ENCODE measurements at regions not wholly inside any gene's neighbourhood (a gene's known extent, or its start where the extent isn't known, plus 50 kb on each side); places are given as distances from the start of the nearest gene placed in this dataset.
"Not testable (repeated sequence)": the region's sequence is repeated elsewhere in the genome, so short reads cannot be mapped to it uniquely, and the experiment has no call there.

- not testable (repeated sequence) for H3K27ac Mint-ChIP-seq (ENCODE audit: unreplicated experiment)
Observed at GRCh38 chr15:20247137-20247536, 294.5 kb downstream of the GOLGA6L6 start.

GRCh38 chr15:20246624-20247023, 295.0 kb downstream of the GOLGA6L6 start:
- not testable (repeated sequence) for H3K79me2 ChIP-seq (ENCODE audit: insufficient read depth, low read length); H3K36me3 Mint-ChIP-seq (ENCODE audit: low read depth, unreplicated experiment); H3K27me3 Mint-ChIP-seq (ENCODE audit: low read depth, unreplicated experiment)

More at GRCh38 chr15:20247137-20247536, 294.5 kb downstream of the GOLGA6L6 start:
- FAIRE-seq; H3K27ac ChIP-seq (ENCODE audit: low read depth, low read length); H3K4me3 ChIP-seq (ENCODE audit: insufficient read depth, low read depth, low read length); H3K4me2 ChIP-seq (ENCODE audit: low read length); DNase-seq (ENCODE audit: low read depth); H3K36me3 ChIP-seq (ENCODE audit: insufficient read depth, low read length); H3K4me1 Mint-ChIP-seq (ENCODE audit: low read depth, unreplicated experiment); H2AFZ ChIP-seq (ENCODE audit: low read depth, low read length); H4K20me1 ChIP-seq (ENCODE audit: insufficient read depth, low read length); H3K27me3 Mint-ChIP-seq (ENCODE audit: low read depth, unreplicated experiment); H3K9ac ChIP-seq (ENCODE audit: low read length); H3K27me3 ChIP-seq (ENCODE audit: insufficient read depth, low read length); H3K36me3 Mint-ChIP-seq (ENCODE audit: low read depth, unreplicated experiment); H3K79me2 ChIP-seq (ENCODE audit: insufficient read depth, low read length); H3K4me3 Mint-ChIP-seq (ENCODE audit: unreplicated experiment); H3K4me1 ChIP-seq (ENCODE audit: insufficient read depth, low read length): not testable (repeated sequence)
- H3K9me3 Mint-ChIP-seq (ENCODE audit: unreplicated experiment), result peaks cover 17% of the 10 kb centered on the region
- H3K9me3 ChIP-seq (ENCODE audit: insufficient read depth, low read depth, low read length), result peaks cover 18% of the 10 kb centered on the region

GRCh38 chr15:20245856-20246255, 295.7 kb downstream of the GOLGA6L6 start:
- not testable (repeated sequence) for H3K4me2 ChIP-seq (ENCODE audit: low read length); H3K36me3 ChIP-seq (ENCODE audit: insufficient read depth, low read length); H3K9ac ChIP-seq (ENCODE audit: low read length); H3K36me3 Mint-ChIP-seq (ENCODE audit: low read depth, unreplicated experiment); H3K4me3 ChIP-seq (ENCODE audit: insufficient read depth, low read depth, low read length); H3K4me1 Mint-ChIP-seq (ENCODE audit: low read depth, unreplicated experiment); H2AFZ ChIP-seq (ENCODE audit: low read depth, low read length); H3K4me3 Mint-ChIP-seq (ENCODE audit: unreplicated experiment); H3K27me3 ChIP-seq (ENCODE audit: insufficient read depth, low read length); DNase-seq (ENCODE audit: low read depth); H3K79me2 ChIP-seq (ENCODE audit: insufficient read depth, low read length); H3K27me3 Mint-ChIP-seq (ENCODE audit: low read depth, unreplicated experiment); H3K27ac Mint-ChIP-seq (ENCODE audit: unreplicated experiment); H3K27ac ChIP-seq (ENCODE audit: low read depth, low read length); H3K4me1 ChIP-seq (ENCODE audit: insufficient read depth, low read length); FAIRE-seq; H4K20me1 ChIP-seq (ENCODE audit: insufficient read depth, low read length)
- H3K9me3 ChIP-seq (ENCODE audit: insufficient read depth, low read depth, low read length), result peaks cover 19% of the 10 kb centered on the region
- H3K9me3 Mint-ChIP-seq (ENCODE audit: unreplicated experiment), result peaks cover 16% of the 10 kb centered on the region

More at GRCh38 chr15:20246624-20247023, 295.0 kb downstream of the GOLGA6L6 start:
- not testable (repeated sequence) for H3K4me1 ChIP-seq (ENCODE audit: insufficient read depth, low read length); H3K36me3 ChIP-seq (ENCODE audit: insufficient read depth, low read length); H3K4me3 Mint-ChIP-seq (ENCODE audit: unreplicated experiment); DNase-seq (ENCODE audit: low read depth); H4K20me1 ChIP-seq (ENCODE audit: insufficient read depth, low read length); H3K4me2 ChIP-seq (ENCODE audit: low read length); H2AFZ ChIP-seq (ENCODE audit: low read depth, low read length); H3K27ac Mint-ChIP-seq (ENCODE audit: unreplicated experiment); FAIRE-seq; H3K9ac ChIP-seq (ENCODE audit: low read length); H3K27me3 ChIP-seq (ENCODE audit: insufficient read depth, low read length); H3K4me3 ChIP-seq (ENCODE audit: insufficient read depth, low read depth, low read length); H3K27ac ChIP-seq (ENCODE audit: low read depth, low read length); H3K4me1 Mint-ChIP-seq (ENCODE audit: low read depth, unreplicated experiment)
- H3K9me3 ChIP-seq (ENCODE audit: insufficient read depth, low read depth, low read length), result peaks cover 22% of the 10 kb centered on the region
- peaks cover 17% of the 10 kb centered on the region for H3K9me3 Mint-ChIP-seq (ENCODE audit: unreplicated experiment)

GRCh38 chr15:20244792-20245191, 296.8 kb downstream of the GOLGA6L6 start:
- H3K27me3 Mint-ChIP-seq (ENCODE audit: low read depth, unreplicated experiment); H3K4me2 ChIP-seq (ENCODE audit: low read length); H3K27ac ChIP-seq (ENCODE audit: low read depth, low read length); H3K36me3 Mint-ChIP-seq (ENCODE audit: low read depth, unreplicated experiment); H3K4me1 Mint-ChIP-seq (ENCODE audit: low read depth, unreplicated experiment); H3K4me3 Mint-ChIP-seq (ENCODE audit: unreplicated experiment); H2AFZ ChIP-seq (ENCODE audit: low read depth, low read length); H3K36me3 ChIP-seq (ENCODE audit: insufficient read depth, low read length); H3K27ac Mint-ChIP-seq (ENCODE audit: unreplicated experiment); H3K27me3 ChIP-seq (ENCODE audit: insufficient read depth, low read length); H3K79me2 ChIP-seq (ENCODE audit: insufficient read depth, low read length); H3K4me1 ChIP-seq (ENCODE audit: insufficient read depth, low read length); H4K20me1 ChIP-seq (ENCODE audit: insufficient read depth, low read length); H3K4me3 ChIP-seq (ENCODE audit: insufficient read depth, low read depth, low read length); FAIRE-seq; H3K9ac ChIP-seq (ENCODE audit: low read length); DNase-seq (ENCODE audit: low read depth): not testable (repeated sequence)
- H3K9me3 Mint-ChIP-seq (ENCODE audit: unreplicated experiment), result peaks cover 14% of the 10 kb centered on the region
- H3K9me3 ChIP-seq (ENCODE audit: insufficient read depth, low read depth, low read length), result peaks cover 25% of the 10 kb centered on the region

- not testable (repeated sequence) for H3K9ac ChIP-seq (ENCODE audit: low read length); H3K4me3 ChIP-seq (ENCODE audit: insufficient read depth, low read depth, low read length); H2AFZ ChIP-seq (ENCODE audit: low read depth, low read length); H3K4me2 ChIP-seq (ENCODE audit: low read length); H3K27me3 Mint-ChIP-seq (ENCODE audit: low read depth, unreplicated experiment); H3K27ac Mint-ChIP-seq (ENCODE audit: unreplicated experiment); H3K27me3 ChIP-seq (ENCODE audit: insufficient read depth, low read length); FAIRE-seq; H3K4me1 ChIP-seq (ENCODE audit: insufficient read depth, low read length); H3K9me3 Mint-ChIP-seq (ENCODE audit: unreplicated experiment); H4K20me1 ChIP-seq (ENCODE audit: insufficient read depth, low read length); H3K79me2 ChIP-seq (ENCODE audit: insufficient read depth, low read length); H3K4me1 Mint-ChIP-seq (ENCODE audit: low read depth, unreplicated experiment); DNase-seq (ENCODE audit: low read depth); H3K27ac ChIP-seq (ENCODE audit: low read depth, low read length); H3K36me3 ChIP-seq (ENCODE audit: insufficient read depth, low read length); H3K36me3 Mint-ChIP-seq (ENCODE audit: low read depth, unreplicated experiment); H3K4me3 Mint-ChIP-seq (ENCODE audit: unreplicated experiment)
- H3K9me3 ChIP-seq (ENCODE audit: insufficient read depth, low read depth, low read length), result peaks cover 21% of the 10 kb centered on the region
Observed at GRCh38 chr15:20243486-20244240, 297.9 kb downstream of the GOLGA6L6 start.

GRCh38 chr15:20240366-20240917, 301.2 kb downstream of the GOLGA6L6 start:
- H3K27ac ChIP-seq (ENCODE audit: low read depth, low read length); H3K27ac Mint-ChIP-seq (ENCODE audit: unreplicated experiment); H3K4me1 ChIP-seq (ENCODE audit: insufficient read depth, low read length); H2AFZ ChIP-seq (ENCODE audit: low read depth, low read length); H4K20me1 ChIP-seq (ENCODE audit: insufficient read depth, low read length); H3K4me3 Mint-ChIP-seq (ENCODE audit: unreplicated experiment); DNase-seq (ENCODE audit: low read depth); H3K27me3 Mint-ChIP-seq (ENCODE audit: low read depth, unreplicated experiment); H3K9ac ChIP-seq (ENCODE audit: low read length); H3K9me3 Mint-ChIP-seq (ENCODE audit: unreplicated experiment); H3K4me3 ChIP-seq (ENCODE audit: insufficient read depth, low read depth, low read length); H3K4me1 Mint-ChIP-seq (ENCODE audit: low read depth, unreplicated experiment); H3K4me2 ChIP-seq (ENCODE audit: low read length); H3K27me3 ChIP-seq (ENCODE audit: insufficient read depth, low read length); H3K36me3 ChIP-seq (ENCODE audit: insufficient read depth, low read length); H3K36me3 Mint-ChIP-seq (ENCODE audit: low read depth, unreplicated experiment); H3K79me2 ChIP-seq (ENCODE audit: insufficient read depth, low read length); FAIRE-seq: not testable (repeated sequence)
- H3K9me3 ChIP-seq (ENCODE audit: insufficient read depth, low read depth, low read length), result peaks cover 20% of the 10 kb centered on the region
